GM12801 (cell line): ENCODE measurements at regions not wholly inside any gene's neighbourhood (a gene's known extent, or its start where the extent isn't known, plus 50 kb on each side); places are given as distances from the start of the nearest gene placed in this dataset.

Source experiments
- CTCF ChIP-seq: IDR thresholded peaks from one replicate; pipeline ENCODE4 v1.5.1; 2011; ENCODE audit warnings: control low read depth; ENCODE audit not compliant: insufficient read length; ENCODE audit errors: extremely low read depth

DNA sequence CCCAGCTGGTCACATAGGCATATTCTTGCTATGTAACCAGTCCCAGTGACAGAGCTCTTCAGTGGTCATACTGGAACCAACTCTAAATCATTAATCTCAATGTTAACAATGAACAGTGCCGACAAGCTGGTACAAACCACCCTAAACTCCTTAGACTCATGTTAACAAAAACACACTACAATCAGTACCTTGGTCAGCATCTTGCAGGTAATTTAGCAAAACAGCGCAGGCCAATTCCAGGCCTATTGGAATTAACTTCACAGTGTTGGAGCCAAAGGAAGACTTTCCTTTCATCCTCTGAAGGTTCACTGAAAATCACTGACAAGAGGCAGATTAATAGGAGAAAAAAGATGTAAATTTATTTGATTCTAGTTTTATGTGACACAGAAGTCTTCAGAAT, 396.4 kb downstream of the PIK3C3 start:
- TF ChIP-seq CTCF = no peak

DNA sequence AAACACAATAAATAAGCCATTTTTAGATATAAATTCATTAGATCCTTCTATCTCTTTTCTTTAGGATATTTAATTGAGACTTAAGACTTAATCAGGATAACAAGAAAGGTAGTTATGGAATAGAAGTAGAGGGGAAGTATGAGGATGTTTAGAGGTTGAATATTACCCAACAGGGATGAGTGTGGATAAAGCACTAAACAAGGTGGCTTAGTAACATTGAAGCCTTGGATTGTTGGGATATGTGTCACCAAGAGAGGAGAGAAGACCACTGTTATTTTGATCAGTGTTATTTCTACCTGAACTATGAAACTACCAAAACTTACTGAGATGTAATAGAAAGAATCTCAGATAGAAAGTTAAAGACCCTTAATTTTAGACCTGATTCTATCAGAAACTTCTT, 405.7 kb downstream of the PIK3C3 start:
- TF ChIP-seq CTCF = no peak

GRCh38 chr18:42363446-42364441, 408.7 kb downstream of the PIK3C3 start:
- no peak for TF ChIP-seq CTCF

DNA sequence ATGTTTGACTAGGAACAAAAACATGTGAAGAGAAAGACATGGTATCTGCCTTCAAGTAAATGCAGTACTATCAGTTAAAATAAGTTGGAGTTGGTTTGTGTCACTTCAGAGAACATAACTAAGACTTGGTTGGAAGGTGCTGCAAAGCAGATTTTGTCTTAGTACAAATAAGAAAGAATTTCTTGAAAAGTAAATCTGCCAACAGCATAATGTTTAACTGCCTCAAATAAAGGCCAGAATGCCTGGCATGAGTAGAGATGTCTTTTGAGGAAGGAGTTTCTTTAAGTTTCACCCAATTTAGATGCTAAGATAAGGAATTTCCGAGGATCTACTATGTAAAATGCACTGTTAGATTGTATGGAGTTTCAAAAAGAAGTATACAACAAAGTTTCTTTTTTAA, 409.7 kb downstream of the PIK3C3 start:
- no peak for TF ChIP-seq CTCF

- no peak for TF ChIP-seq CTCF
Observed at GRCh38 chr18:42365591-42365990, 410.6 kb downstream of the PIK3C3 start.

- no peak for TF ChIP-seq CTCF
Observed at GRCh38 chr18:42373584-42373983, 418.6 kb downstream of the PIK3C3 start.

- TF ChIP-seq CTCF = no peak
Observed at GRCh38 chr18:42374961-42375360, 419.9 kb downstream of the PIK3C3 start.
